Hepatocyte (in vitro differentiated cells): ENCODE measurements at regions not wholly inside any gene's neighbourhood (a gene's known extent, or its start where the extent isn't known, plus 50 kb on each side); places are given as distances from the start of the nearest gene placed in this dataset.

ENCODE experiments used
- EZH2phosphoT487 ChIP-seq: fragments of 200-600 bp; sonication (generic); IDR thresholded peaks from one replicate; pipeline ENCODE4 v1.6.1; 2018; ENCODE audit warnings: antibody characterized with exemption, mild to moderate bottlenecking, low read depth, moderate library complexity; ENCODE audit not compliant: unreplicated experiment, severe bottlenecking
- TF ChIP-seq, protein P1 (sequence below): fragments of 200-600 bp; sonication (generic); IDR thresholded peaks from 2 replicates; pipeline ENCODE4 v1.5.1; 2016; ENCODE audit warnings: antibody characterized with exemption, mild to moderate bottlenecking; ENCODE audit not compliant: poor library complexity

DNA sequence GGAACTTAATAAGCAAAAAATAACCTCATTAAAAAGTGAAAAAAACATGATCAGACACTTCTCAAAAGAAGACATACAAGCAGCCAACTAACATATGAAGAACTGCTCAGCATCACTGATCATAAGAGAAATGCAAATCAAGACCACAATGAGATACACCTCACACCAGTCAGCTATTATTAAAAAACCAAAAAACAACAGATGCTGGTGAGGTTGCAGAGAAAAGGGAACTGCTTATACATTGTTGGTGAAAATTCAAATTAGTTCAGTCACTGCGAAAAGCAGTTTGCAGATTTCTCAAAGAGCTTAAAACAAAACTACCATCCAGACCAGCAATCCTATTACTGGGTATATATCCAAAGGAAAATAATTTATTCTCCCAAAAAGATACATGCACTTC lies 513.3 kb downstream of the MDFIC start:
- TF ChIP-seq, protein P1, sequence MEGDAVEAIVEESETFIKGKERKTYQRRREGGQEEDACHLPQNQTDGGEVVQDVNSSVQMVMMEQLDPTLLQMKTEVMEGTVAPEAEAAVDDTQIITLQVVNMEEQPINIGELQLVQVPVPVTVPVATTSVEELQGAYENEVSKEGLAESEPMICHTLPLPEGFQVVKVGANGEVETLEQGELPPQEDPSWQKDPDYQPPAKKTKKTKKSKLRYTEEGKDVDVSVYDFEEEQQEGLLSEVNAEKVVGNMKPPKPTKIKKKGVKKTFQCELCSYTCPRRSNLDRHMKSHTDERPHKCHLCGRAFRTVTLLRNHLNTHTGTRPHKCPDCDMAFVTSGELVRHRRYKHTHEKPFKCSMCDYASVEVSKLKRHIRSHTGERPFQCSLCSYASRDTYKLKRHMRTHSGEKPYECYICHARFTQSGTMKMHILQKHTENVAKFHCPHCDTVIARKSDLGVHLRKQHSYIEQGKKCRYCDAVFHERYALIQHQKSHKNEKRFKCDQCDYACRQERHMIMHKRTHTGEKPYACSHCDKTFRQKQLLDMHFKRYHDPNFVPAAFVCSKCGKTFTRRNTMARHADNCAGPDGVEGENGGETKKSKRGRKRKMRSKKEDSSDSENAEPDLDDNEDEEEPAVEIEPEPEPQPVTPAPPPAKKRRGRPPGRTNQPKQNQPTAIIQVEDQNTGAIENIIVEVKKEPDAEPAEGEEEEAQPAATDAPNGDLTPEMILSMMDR = no peak
- TF ChIP-seq EZH2phosphoT487 = no peak
